B cell (primary cell): ENCODE measurements at regions not wholly inside any gene's neighbourhood (a gene's known extent, or its start where the extent isn't known, plus 50 kb on each side); places are given as distances from the start of the nearest gene placed in this dataset.

Experiments
- ATAC-seq: fragments of 200-7000 bp; cut with Tn5 transposase; one replicate; pipeline ENCODE4 v1.10.0; 2021; ENCODE audit warnings: low read depth, mild to moderate bottlenecking, moderate number of reproducible peaks, moderate library complexity
- CTCF ChIA-PET: fragments of 350-600 bp; sonication (Branson Sonifier 250); formaldehyde crosslinking; loops from one replicate; lab custom pipeline; 2021; ENCODE audit warnings: antibody characterized with exemption, inconsistent platforms; lab: Charles Lee
- POLR2A ChIA-PET: fragments of 350-600 bp; sonication (Branson Sonifier 250); formaldehyde crosslinking; loops from one replicate; lab custom pipeline; 2021; ENCODE audit warnings: antibody characterized with exemption; lab: Charles Lee
- DNase-seq: peaks from one replicate; pipeline ENCODE4 v3.0.0; 2013
- H2AFZ ChIP-seq: 2 replicates; pipeline ENCODE4 v1.6.1; 2012; ENCODE audit warnings: mild to moderate bottlenecking, low read depth, low read length; ENCODE audit not compliant: insufficient read depth, poor library complexity, severe bottlenecking
- H3K27ac ChIP-seq, 2 donors: 1 replicate in 1 of 2; 2 replicates in 1 of 2; pipeline ENCODE4 v1.5.1; 2012 to 2013; ENCODE audit warnings: low read length in 2 of 2, mild to moderate bottlenecking in 2 of 2, moderate library complexity in 1 of 2
- H3K27me3 ChIP-seq, 4 experiments: fragments of 200-600 bp in 1 of 4; sonication (generic) in 1 of 4; replicated peaks in 1 of 4; 1 replicate in 2 of 4; 2 replicates in 2 of 4; pipeline versions ENCODE4 v1.6.1 to v1.7.0; 2013 to 2016; ENCODE audit warnings: low read length in 3 of 4, mild to moderate bottlenecking in 2 of 4, mixed read lengths in 1 of 4, moderate library complexity in 1 of 4; ENCODE audit not compliant: insufficient read depth in 4 of 4, control insufficient read depth in 3 of 4; ENCODE audit errors: control extremely low read depth in 1 of 4
- H3K36me3 ChIP-seq, 2 experiments: replicated peaks in 1 of 2; 1 replicate in 1 of 2; 2 replicates in 1 of 2; pipeline versions ENCODE4 v1.6.1 to v1.7.1; 2013; ENCODE audit warnings: low read length in 1 of 2; ENCODE audit not compliant: insufficient read depth in 2 of 2, control insufficient read depth in 1 of 2; ENCODE audit errors: control extremely low read depth in 1 of 2, extremely low read depth in 1 of 2
- H3K4me1 ChIP-seq, 2 donors: fragments of 200-600 bp in 1 of 2; sonication (generic) in 1 of 2; 1 replicate in 1 of 2; 2 replicates in 1 of 2; pipeline versions ENCODE4 v1.5.1 to v1.6.1; 2013 to 2017; ENCODE audit warnings: low read length in 2 of 2; ENCODE audit not compliant: control insufficient read depth in 2 of 2, insufficient read depth in 2 of 2
- H3K4me2 ChIP-seq: replicated peaks from 2 replicates; pipeline ENCODE3; 2012; ENCODE audit warnings: mild to moderate bottlenecking, low read depth, low read length; ENCODE audit not compliant: poor library complexity, severe bottlenecking
- H3K4me3 ChIP-seq, 5 experiments: fragments of 200-600 bp in 1 of 5; sonication (generic) in 1 of 5; 1 replicate in 3 of 5; 2 replicates in 2 of 5; pipeline versions ENCODE4 v1.5.1 to v1.7.0; 2011 to 2016; ENCODE audit warnings: low read length in 4 of 5, mild to moderate bottlenecking in 4 of 5, low read depth in 2 of 5, control low read depth in 1 of 5, moderate library complexity in 1 of 5; ENCODE audit not compliant: insufficient read depth in 1 of 5; ENCODE audit errors: control extremely low read depth in 1 of 5, extremely low read depth in 1 of 5
- H3K79me2 ChIP-seq: fragments of 200-600 bp; sonication (generic); one replicate; pipeline ENCODE4 v1.6.0; 2016; ENCODE audit warnings: low read length; ENCODE audit not compliant: control insufficient read depth, insufficient read depth
- H3K9ac ChIP-seq: fragments of 200-600 bp; sonication (generic); 2 replicates; pipeline ENCODE4 v1.6.1; 2017; ENCODE audit warnings: mild to moderate bottlenecking, low read length, moderate library complexity
- H3K9me3 ChIP-seq, 3 donors: one replicate each; pipeline versions ENCODE4 v1.6.1 to v1.7.1; 2013; ENCODE audit warnings: low read length in 2 of 3; ENCODE audit not compliant: control insufficient read depth in 2 of 3, insufficient read depth in 1 of 3; ENCODE audit errors: control extremely low read depth in 1 of 3
- H4K20me1 ChIP-seq: 2 replicates; pipeline ENCODE4 v1.6.0; 2012; ENCODE audit warnings: mild to moderate bottlenecking, low read length; ENCODE audit not compliant: insufficient read depth, control insufficient read depth, poor library complexity, severe bottlenecking
- H3K27ac Mint-ChIP-seq: one replicate; pipeline ENCODE4 v1.8.0; 2021; ENCODE audit warnings: mixed read lengths
- H3K27me3 Mint-ChIP-seq: one replicate; pipeline ENCODE4 v1.8.0; 2021; ENCODE audit warnings: mixed read lengths
- H3K4me1 Mint-ChIP-seq: one replicate; pipeline ENCODE4 v1.8.0; 2021; ENCODE audit warnings: mixed read lengths
- H3K4me3 Mint-ChIP-seq: one replicate; pipeline ENCODE4 v1.8.0; 2021; ENCODE audit warnings: mixed read lengths
- H3K9me3 Mint-ChIP-seq: one replicate; pipeline ENCODE4 v1.8.0; 2022; ENCODE audit warnings: mixed read lengths; ENCODE audit not compliant: insufficient read depth
- CTCF ChIP-seq: fragments of 200-600 bp; IDR thresholded peaks from one replicate; pipeline ENCODE4 v1.8.0; 2022; ENCODE audit warnings: antibody characterized with exemption, mild to moderate bottlenecking
- EZH2 ChIP-seq: IDR thresholded peaks from 2 replicates; pipeline ENCODE4 v1.6.1; 2012; ENCODE audit warnings: borderline replicate concordance, low read depth, mild to moderate bottlenecking, moderate library complexity, low read length; ENCODE audit not compliant: insufficient read depth, poor library complexity, severe bottlenecking
- WGBS: methylation state at CpG from one replicate; pipeline ENCODE4 v1.1.5; 2013; ENCODE audit warnings: missing lambda C conversion rate; ENCODE audit not compliant: insufficient coverage; 5-methylcytosine and 5-hydroxymethylcytosine counted together
- intact Hi-C: fragments of 100-400 bp; cut with micrococcal nuclease; formaldehyde crosslinking; loops from one replicate; pipeline ENCODE4 v1.10.0; 2022

GRCh38 chr18:11411048-11411447 lies 198.3 kb upstream of the SLC35G4 start:
- no peaks in the 10 kb centered on the region for H3K9me3 Mint-ChIP-seq

GRCh38 chr18:11408555-11409065 lies 200.8 kb upstream of the SLC35G4 start:
- WGBS, result no CpG with 5 or more reads among the region's 3 CpGs
- CTCF ChIA-PET, result no interaction called here
- H3K9ac ChIP-seq, result no peak overlapping the region
- Mint-ChIP-seq H3K27me3 (no peaks in the 10 kb centered on the region), H3K9me3 (no peaks in the 10 kb centered on the region), H3K4me1 (no peaks in the 10 kb centered on the region), H3K4me3 (no peak overlapping the region), H3K27ac (no peak overlapping the region)
- POLR2A ChIA-PET, result no interaction called here
- no peaks in the 10 kb centered on the region for H3K4me1 ChIP-seq
- TF ChIP-seq EZH2 (no peak), CTCF (no peak)
- no peaks in the 10 kb centered on the region for H4K20me1 ChIP-seq
- H3K27me3 ChIP-seq, result no peaks in the 10 kb centered on the region
- H3K79me2 ChIP-seq, result no peaks in the 10 kb centered on the region
- ATAC-seq (no peak), DNase-seq (no peak)
- H3K4me2 ChIP-seq, result no peak overlapping the region
- H3K4me3 ChIP-seq, result no peak overlapping the region
- intact Hi-C loops, result no loop called here
- H2AFZ ChIP-seq, result no peak overlapping the region
- H3K36me3 ChIP-seq, result no peaks in the 10 kb centered on the region
- H3K27ac ChIP-seq, result no peak overlapping the region
- no peaks in the 10 kb centered on the region for H3K9me3 ChIP-seq

More at GRCh38 chr18:11411048-11411447, 198.3 kb upstream of the SLC35G4 start:
- H3K4me3 ChIP-seq, result no peak overlapping the region
- H3K27me3 Mint-ChIP-seq, result no peaks in the 10 kb centered on the region
- H3K9me3 ChIP-seq, result peaks cover 0 to 3% (median 0%) of the 10 kb centered on the region in 3 donors
- H3K36me3 ChIP-seq, result no peaks in the 10 kb centered on the region
- H3K4me1 ChIP-seq, result no peaks in the 10 kb centered on the region
- H3K4me2 ChIP-seq, result no peak overlapping the region
- no peak overlapping the region for H3K4me3 Mint-ChIP-seq
- H3K4me1 Mint-ChIP-seq, result no peaks in the 10 kb centered on the region
- ATAC-seq (no peak), DNase-seq (no peak)
- H4K20me1 ChIP-seq, result no peaks in the 10 kb centered on the region
- H3K27ac ChIP-seq, result no peak overlapping the region
- POLR2A ChIA-PET, result no interaction called here
- TF ChIP-seq EZH2 (no peak), CTCF (no peak)
- no peak overlapping the region for H2AFZ ChIP-seq
- CTCF ChIA-PET, result no interaction called here
- no peaks in the 10 kb centered on the region for H3K27me3 ChIP-seq
- H3K27ac Mint-ChIP-seq, result no peak overlapping the region
- no peaks in the 10 kb centered on the region for H3K79me2 ChIP-seq
- H3K9ac ChIP-seq, result no peak overlapping the region
- intact Hi-C loops, result no loop called here
